Fibroblast of lung (primary cell): ENCODE measurements at regions not wholly inside any gene's neighbourhood (a gene's known extent, or its start where the extent isn't known, plus 50 kb on each side); places are given as distances from the start of the nearest gene placed in this dataset.

Experiments
- DNase-seq, 2 donors: peaks; one replicate each; pipeline versions ENCODE4 v3.0.0 to v3.0.0-alpha.2; 2010; ENCODE audit warnings: low read depth in 2 of 2
- H2AFZ ChIP-seq: 2 replicates; pipeline ENCODE4 v1.5.1; 2012; ENCODE audit warnings: low read length, control low read depth, inconsistent platforms
- H3K27ac ChIP-seq: 2 replicates; pipeline ENCODE4 v1.5.1; 2011; ENCODE audit warnings: low read length, control low read depth; ENCODE audit not compliant: insufficient read depth
- H3K27me3 ChIP-seq: 2 replicates; pipeline ENCODE4 v1.5.1; 2011; ENCODE audit warnings: mild to moderate bottlenecking, low read length; ENCODE audit not compliant: control insufficient read depth, insufficient read depth
- H3K36me3 ChIP-seq: 2 replicates; pipeline ENCODE4 v1.5.1; 2011; ENCODE audit warnings: low read length; ENCODE audit not compliant: control insufficient read depth, insufficient read depth
- H3K4me1 ChIP-seq: 2 replicates; pipeline ENCODE4 v1.5.1; 2011; ENCODE audit warnings: low read length; ENCODE audit not compliant: control insufficient read depth, insufficient read depth; ENCODE audit errors: extremely low read depth
- H3K4me2 ChIP-seq: 2 replicates; pipeline ENCODE4 v1.5.1; 2011; ENCODE audit warnings: low read length, control low read depth; ENCODE audit not compliant: insufficient read depth; ENCODE audit errors: extremely low read depth
- H3K4me3 ChIP-seq, 4 experiments: fragments of 200-600 bp in 1 of 4; sonication (generic) in 1 of 4; replicated peaks in 1 of 4; 2 replicates each; pipeline ENCODE4 v1.5.1; 2011 to 2016; ENCODE audit warnings: low read length in 4 of 4, low read depth in 3 of 4, mild to moderate bottlenecking in 3 of 4, control low read depth in 2 of 4, inconsistent platforms in 1 of 4, mixed read lengths in 1 of 4; ENCODE audit not compliant: insufficient read depth in 1 of 4; ENCODE audit errors: control extremely low read depth in 1 of 4
- H3K79me2 ChIP-seq: 2 replicates; pipeline ENCODE4 v1.5.1; 2012; ENCODE audit warnings: mild to moderate bottlenecking, low read length, inconsistent platforms; ENCODE audit not compliant: control insufficient read depth, insufficient read depth
- H3K9ac ChIP-seq: 2 replicates; pipeline ENCODE4 v1.5.1; 2011; ENCODE audit warnings: mild to moderate bottlenecking, low read length, control low read depth; ENCODE audit not compliant: insufficient read depth
- H3K9me3 ChIP-seq: 2 replicates; pipeline ENCODE4 v1.5.1; 2012; ENCODE audit warnings: low read depth, low read length; ENCODE audit not compliant: control insufficient read depth, insufficient read depth
- H4K20me1 ChIP-seq: 2 replicates; pipeline ENCODE4 v1.5.1; 2011; ENCODE audit warnings: low read length; ENCODE audit not compliant: control insufficient read depth, insufficient read depth; ENCODE audit errors: extremely low read depth
- CTCF ChIP-seq, 2 donors: IDR thresholded peaks in 1 of 2; conservative IDR thresholded peaks in 1 of 2; 1 replicate in 1 of 2; 2 replicates in 1 of 2; pipeline ENCODE4 v1.5.1; 2011 to 2012; ENCODE audit warnings: low read length in 2 of 2, control low read depth in 1 of 2, inconsistent platforms in 1 of 2, low read depth in 1 of 2, mild to moderate bottlenecking in 1 of 2
- EZH2 ChIP-seq: IDR thresholded peaks from 2 replicates; pipeline ENCODE4 v1.5.1; 2012; ENCODE audit warnings: low read length, control low read depth, mild to moderate bottlenecking; ENCODE audit errors: missing control alignments

- DNase-seq = peak; percentile 36 to 74
- Histone ChIP-seq H2AFZ (no peak overlapping the region), H3K9ac (no peak overlapping the region), H3K27me3 (no peaks in the 10 kb centered on the region), H4K20me1 (no peaks in the 10 kb centered on the region), H3K4me2 (no peak overlapping the region), H3K36me3 (no peaks in the 10 kb centered on the region), H3K9me3 (no peaks in the 10 kb centered on the region), H3K4me1 (no peaks in the 10 kb centered on the region), H3K4me3 (no peak overlapping the region), H3K79me2 (no peaks in the 10 kb centered on the region), H3K27ac (peak overlapping the region; percentile 26)
- TF ChIP-seq CTCF (conservative IDR thresholded peaks at IDR 0.05 in 1 of 2, IDR thresholded peaks at IDR 0.05 in 1 of 2; ENCODE audit: low read depth in 1 of 2, low read length in 2 of 2) (no peak), EZH2 (no peak)
Measured at GRCh38 chr7:121505021-121505420, 108.9 kb upstream of the FAM3C start.

GRCh38 chr7:121504482-121504881 is 108.4 kb upstream of the FAM3C start:
- H3K79me2 ChIP-seq = no peaks in the 10 kb centered on the region

GRCh38 chr7:121503730-121504129 is 107.6 kb upstream of the FAM3C start:
- Histone ChIP-seq H3K4me1 (no peaks in the 10 kb centered on the region), H3K9me3 (no peaks in the 10 kb centered on the region), H4K20me1 (no peaks in the 10 kb centered on the region), H3K79me2 (no peaks in the 10 kb centered on the region), H3K9ac (no peak overlapping the region), H3K27ac (no peak overlapping the region), H3K27me3 (no peaks in the 10 kb centered on the region), H3K36me3 (no peaks in the 10 kb centered on the region), H3K4me2 (no peak overlapping the region), H2AFZ (no peak overlapping the region), H3K4me3 (no peak overlapping the region)
- no peak for TF ChIP-seq CTCF (conservative IDR thresholded peaks at IDR 0.05 in 1 of 2, IDR thresholded peaks at IDR 0.05 in 1 of 2; ENCODE audit: low read depth in 1 of 2, low read length in 2 of 2)
- no peak for TF ChIP-seq EZH2
- DNase-seq = no peak

More at GRCh38 chr7:121504482-121504881, 108.4 kb upstream of the FAM3C start:
- Histone ChIP-seq H3K4me3 (no peak overlapping the region), H3K36me3 (no peaks in the 10 kb centered on the region), H4K20me1 (no peaks in the 10 kb centered on the region), H3K27me3 (no peaks in the 10 kb centered on the region), H3K9ac (no peak overlapping the region), H3K4me1 (no peaks in the 10 kb centered on the region), H3K9me3 (no peaks in the 10 kb centered on the region), H2AFZ (peak overlapping the region; percentile 61), H3K27ac (peak overlapping the region; percentile 22), H3K4me2 (no peak overlapping the region)
- TF ChIP-seq EZH2 = no peak
- TF ChIP-seq CTCF (conservative IDR thresholded peaks at IDR 0.05 in 1 of 2, IDR thresholded peaks at IDR 0.05 in 1 of 2; ENCODE audit: low read depth in 1 of 2, low read length in 2 of 2) = no peak
- peak; percentile 72 to 93 for DNase-seq
